ENCODE measurements at regions not wholly inside any gene's neighbourhood (a gene's known extent, or its start where the extent isn't known, plus 50 kb on each side); places are given as distances from the start of the nearest gene placed in this dataset.
"Not testable (repeated sequence)": the region's sequence is repeated elsewhere in the genome, so short reads cannot be mapped to it uniquely, and the experiment has no call there.

DNA sequence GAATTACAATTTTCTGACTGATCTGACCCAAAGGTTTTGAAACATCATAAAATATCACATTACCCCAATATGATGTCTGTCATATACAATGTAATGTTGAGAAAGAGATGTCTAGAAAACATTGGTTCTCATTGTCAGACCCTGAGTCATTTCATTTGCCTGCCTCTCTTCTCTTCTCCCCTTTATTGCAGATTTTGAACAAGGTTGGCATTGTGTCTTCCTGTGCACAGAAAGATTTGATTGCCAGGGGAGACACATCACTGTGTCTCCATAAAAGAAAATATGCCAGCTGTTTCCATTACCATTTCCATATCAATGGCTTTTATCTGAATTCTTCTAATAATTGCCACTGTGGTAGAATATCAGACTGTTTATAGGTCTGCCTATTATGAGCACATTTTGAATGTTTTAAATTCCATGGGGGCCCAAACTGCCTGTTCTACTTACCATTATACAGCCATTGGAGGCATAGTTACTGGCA is 65.6 kb downstream of the IFI44 start:
- no peak for DNase-seq

- DNase-seq, result peak in 1 of 2 experiments; percentile 52
Observed at GRCh38 chr1:78716186-78716585, 66.6 kb downstream of the IFI44 start.

GRCh38 chr1:78718566-78718965 is 68.9 kb downstream of the IFI44 start:
- no peak for DNase-seq

GRCh38 chr1:78721136-78721535 is 71.5 kb downstream of the IFI44 start:
- DNase-seq, result no peak

DNA sequence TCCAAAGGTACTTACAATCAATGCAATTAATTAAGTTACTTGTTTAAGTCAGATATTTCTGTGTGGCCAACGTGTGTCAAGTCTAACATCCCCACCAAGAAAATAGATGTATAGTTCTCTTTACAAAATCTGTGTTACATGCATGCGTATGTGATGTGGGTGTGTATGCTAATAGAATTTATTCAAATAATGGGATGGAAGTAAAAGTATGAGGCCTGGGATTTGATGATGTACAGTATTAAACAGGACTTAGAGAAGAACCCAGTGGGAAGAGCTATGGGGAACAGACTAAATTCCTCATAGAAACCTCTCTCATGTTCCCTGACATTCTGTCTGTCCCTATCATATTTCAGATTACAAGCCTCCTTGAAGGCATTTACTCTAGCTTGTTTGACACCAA is 72.5 kb downstream of the IFI44 start:
- DNase-seq, result no peak

- DNase-seq, result no peak
Observed at GRCh38 chr1:78722521-78722920, 72.9 kb downstream of the IFI44 start.

- DNase-seq, result no peak
Observed at GRCh38 chr1:78722947-78723346, 73.3 kb downstream of the IFI44 start.

GRCh38 chr1:78726686-78727085 is 77.1 kb downstream of the IFI44 start:
- DNase-seq, result no peak

GRCh38 chr1:78728359-78728758 is 78.7 kb downstream of the IFI44 start:
- DNase-seq, result no peak

- no peak for DNase-seq
Observed at GRCh38 chr1:78730054-78730453, 80.4 kb downstream of the IFI44 start.

- DNase-seq, result no peak
Observed at GRCh38 chr1:78731674-78732073, 82.0 kb downstream of the IFI44 start.

DNA sequence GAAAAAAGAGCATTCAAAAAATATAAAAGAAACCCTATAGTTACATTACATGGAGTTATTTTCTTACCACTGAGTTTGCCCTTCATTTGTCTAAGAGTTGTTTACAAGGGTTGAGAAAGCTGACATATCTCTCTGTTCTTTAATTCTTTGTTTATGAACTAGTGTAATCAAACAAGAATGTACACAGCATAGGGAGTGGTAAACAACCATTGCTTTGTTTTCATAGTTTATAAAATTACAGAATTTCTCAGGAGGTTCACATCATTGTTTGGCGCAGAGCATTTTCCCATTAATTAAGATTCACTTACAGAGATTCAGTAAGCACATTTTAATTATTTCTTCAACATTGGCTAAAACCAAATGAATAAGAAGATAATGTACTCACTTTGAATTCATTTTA is 87.6 kb downstream of the IFI44 start:
- no peak for DNase-seq

DNA sequence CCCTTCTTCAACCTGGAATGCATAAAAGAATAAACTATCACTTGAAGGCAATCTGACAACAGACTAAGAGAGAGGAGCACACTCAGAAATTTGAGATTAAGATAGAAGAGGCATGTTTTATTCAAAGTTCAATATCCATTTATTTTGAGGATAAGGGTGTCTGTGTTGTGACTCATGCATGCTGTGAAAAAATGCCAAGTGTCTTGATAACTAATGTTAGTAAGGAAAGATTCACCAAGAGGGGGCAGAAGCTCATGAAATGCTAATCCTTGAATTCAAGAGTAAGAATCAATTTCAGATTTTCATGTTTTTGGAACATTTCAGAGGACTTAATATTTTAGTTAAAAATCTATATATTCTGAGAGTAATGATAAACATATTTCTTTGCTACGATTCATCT is 94.0 kb downstream of the IFI44 start:
- DNase-seq, result no peak

GRCh38 chr1:78745111-78745510 is 95.5 kb downstream of the IFI44 start:
- no peak for DNase-seq

GRCh38 chr1:78753679-78754078 is 104.0 kb downstream of the IFI44 start:
- not testable (repeated sequence) for DNase-seq

DNA sequence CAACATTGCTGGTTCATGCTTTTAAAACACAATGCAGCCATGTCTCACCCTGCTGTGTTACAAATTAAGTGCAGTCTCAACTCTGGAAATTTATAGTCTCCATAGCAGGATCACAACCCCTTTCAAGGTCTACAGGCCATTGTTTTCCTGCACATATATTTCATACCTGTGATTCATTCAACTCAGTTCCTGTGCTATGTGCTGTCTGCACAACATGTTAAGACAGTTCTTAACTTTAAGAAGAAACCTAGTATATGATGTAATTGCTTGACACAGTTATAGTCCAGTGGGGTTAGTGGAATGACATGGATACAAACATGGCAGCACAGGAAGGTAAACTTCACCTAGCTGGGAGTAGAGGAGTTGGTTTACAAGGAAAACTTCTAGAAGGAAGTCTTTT is 106.4 kb downstream of the IFI44 start:
- no peak for DNase-seq

DNA sequence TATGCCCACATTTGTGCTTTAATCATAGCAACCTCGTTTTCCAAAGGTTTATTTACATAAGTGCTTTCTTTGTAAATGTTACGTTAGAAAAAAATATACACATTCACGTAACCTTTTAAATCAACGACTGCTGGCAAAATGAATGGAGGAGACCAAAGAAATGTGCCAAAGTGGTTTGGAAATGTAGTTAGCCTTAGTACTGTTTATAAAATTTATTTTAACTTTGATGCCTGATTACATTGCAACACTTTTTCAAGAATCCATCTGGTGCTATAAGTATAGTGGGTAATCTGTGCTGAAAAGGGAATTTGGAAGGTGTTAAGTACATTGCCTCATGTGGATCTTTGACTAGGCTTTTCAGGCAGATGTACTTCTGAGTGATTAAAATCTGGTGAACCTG is 108.9 kb downstream of the IFI44 start:
- DNase-seq, result peak in 1 of 2 experiments; percentile 40

DNA sequence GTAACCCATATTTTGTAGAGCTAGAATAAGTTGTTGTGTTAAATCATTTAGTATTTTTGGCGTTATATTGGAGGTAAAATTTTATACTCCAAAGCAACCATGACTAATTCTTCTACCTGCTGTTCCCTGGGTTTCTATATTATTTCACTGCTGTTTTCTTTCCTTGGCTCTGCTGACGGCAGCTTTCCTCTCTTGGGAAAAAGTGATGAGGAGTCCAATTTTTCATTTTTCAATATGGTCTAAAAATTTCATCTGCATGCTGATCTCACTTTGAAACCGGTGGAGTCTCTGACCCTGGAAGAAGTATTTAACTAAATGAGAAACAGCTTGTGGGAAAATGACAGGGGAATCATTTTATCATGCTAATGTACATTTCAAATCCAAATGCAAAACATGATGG is 110.2 kb downstream of the IFI44 start:
- peak; percentile 15 to 79 for DNase-seq

- no peak for DNase-seq
Observed at GRCh38 chr1:78760858-78761257, 111.2 kb downstream of the IFI44 start.

GRCh38 chr1:78762113-78762512 is 112.5 kb downstream of the IFI44 start:
- DNase-seq, result no peak

DNA sequence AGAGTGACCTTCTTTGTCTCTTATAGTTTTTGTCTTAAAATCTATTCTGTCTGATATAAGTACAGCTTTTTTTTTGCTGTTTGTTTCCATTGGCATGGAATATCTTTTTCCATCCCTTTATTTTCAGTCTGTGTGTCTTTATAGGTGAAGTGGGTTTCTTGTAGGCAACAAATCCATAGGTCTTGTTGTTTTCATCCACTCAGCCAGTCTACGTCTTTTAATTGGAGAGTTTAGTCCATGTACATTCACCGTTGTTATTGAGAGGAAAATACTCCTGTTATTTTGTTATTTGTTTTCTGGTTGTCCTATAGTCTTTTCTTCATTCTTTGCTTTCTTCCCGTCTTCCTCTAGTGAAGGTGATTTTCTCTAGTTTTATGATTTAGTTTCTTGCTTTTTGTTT is 115.9 kb downstream of the IFI44 start:
- no peak for DNase-seq

DNA sequence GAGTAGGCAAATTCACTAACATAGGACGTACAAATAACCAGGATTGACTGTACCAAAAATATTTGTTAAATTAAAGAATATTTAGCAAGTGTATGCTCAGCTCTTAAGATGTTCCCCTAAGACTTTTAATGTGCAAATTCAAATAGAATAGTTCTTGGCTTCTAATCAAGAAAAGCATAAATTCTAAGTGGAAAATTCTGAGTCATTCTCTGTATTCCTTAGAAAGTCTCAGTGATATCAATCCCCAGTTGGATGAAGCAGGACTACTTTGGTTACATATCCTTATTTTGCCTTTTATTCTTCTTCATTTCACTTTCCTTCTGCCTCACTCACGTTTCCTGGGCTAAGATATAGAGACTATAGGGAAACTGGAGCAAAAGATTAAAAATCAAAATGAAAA is 130.2 kb downstream of the IFI44 start:
- DNase-seq, result no peak

DNA sequence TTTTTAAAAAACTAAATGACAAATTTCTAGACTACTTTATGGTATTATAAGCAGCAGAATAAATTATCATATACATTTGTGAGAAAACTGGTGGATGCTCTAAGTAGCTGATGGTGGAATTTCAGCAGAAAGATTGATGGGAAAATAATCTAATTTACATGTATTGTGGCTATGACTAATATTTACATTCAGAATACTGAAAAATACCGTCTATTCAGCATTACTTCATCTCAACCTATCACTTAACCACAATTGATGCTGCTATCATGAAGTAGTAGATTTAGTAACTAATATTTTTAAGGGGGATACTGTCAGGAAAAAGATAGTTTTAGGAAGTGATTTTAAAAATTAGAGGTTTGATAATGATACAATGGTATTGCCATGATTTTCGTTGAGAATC is 137.9 kb downstream of the IFI44 start:
- no peak for DNase-seq

DNA sequence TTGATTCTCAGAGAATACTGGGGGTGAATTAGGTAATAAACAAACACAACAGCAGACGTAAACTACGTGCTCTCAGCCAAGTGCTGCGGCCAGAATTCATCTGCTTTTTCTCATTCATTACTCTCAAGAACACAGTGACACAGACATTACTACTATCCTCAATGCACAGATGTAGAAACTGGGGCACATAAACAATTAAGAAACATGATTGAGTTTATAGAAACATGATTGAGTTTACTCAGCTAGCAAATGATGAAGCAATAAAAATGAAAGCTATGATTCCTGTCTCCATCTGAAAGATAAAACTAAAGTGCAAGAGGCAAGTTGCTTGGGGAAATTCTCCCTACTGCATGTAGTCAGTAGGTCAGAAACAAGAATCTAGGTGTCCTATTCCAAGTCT is 140.5 kb downstream of the IFI44 start:
- no peak for DNase-seq

GRCh38 chr1:78792756-78793155 is 143.1 kb downstream of the IFI44 start:
- no peak for DNase-seq

Data from NCI-H446 (cell line).